ENCODE measurements at regions not wholly inside any gene's neighbourhood (a gene's known extent, or its start where the extent isn't known, plus 50 kb on each side); places are given as distances from the start of the nearest gene placed in this dataset.

DNA sequence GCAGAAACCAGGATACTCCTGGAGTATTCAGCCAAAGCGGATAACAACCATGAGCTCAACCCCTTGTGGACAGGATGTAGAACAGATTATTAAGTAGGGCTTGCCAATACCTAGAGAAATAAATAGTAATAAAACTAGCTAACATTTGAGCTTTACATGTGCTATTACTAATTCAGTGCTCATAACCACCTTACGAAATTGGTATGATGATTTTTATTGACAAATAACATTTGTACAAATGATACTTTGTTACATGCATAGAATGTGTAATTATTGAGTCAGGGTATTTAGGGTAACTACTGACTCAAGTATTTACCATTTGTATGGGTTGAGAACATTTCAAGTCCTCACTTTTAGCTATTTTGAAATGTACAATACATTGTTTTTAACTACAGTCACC lies 287.9 kb downstream of the CDC5L start:
- TF ChIP-seq, protein P1, sequence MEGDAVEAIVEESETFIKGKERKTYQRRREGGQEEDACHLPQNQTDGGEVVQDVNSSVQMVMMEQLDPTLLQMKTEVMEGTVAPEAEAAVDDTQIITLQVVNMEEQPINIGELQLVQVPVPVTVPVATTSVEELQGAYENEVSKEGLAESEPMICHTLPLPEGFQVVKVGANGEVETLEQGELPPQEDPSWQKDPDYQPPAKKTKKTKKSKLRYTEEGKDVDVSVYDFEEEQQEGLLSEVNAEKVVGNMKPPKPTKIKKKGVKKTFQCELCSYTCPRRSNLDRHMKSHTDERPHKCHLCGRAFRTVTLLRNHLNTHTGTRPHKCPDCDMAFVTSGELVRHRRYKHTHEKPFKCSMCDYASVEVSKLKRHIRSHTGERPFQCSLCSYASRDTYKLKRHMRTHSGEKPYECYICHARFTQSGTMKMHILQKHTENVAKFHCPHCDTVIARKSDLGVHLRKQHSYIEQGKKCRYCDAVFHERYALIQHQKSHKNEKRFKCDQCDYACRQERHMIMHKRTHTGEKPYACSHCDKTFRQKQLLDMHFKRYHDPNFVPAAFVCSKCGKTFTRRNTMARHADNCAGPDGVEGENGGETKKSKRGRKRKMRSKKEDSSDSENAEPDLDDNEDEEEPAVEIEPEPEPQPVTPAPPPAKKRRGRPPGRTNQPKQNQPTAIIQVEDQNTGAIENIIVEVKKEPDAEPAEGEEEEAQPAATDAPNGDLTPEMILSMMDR (conservative IDR thresholded peaks at IDR 0.05; ENCODE audit: low read length) = no peak
- no peak for TF ChIP-seq EZH2phosphoT487 (IDR thresholded peaks at IDR 0.05; ENCODE audit: borderline replicate concordance)

Measured in Loucy (cell line).